ENCODE measurements at regions not wholly inside any gene's neighbourhood (a gene's known extent, or its start where the extent isn't known, plus 50 kb on each side); places are given as distances from the start of the nearest gene placed in this dataset.
"Not testable (repeated sequence)": the region's sequence is repeated elsewhere in the genome, so short reads cannot be mapped to it uniquely, and the experiment has no call there.

DNA sequence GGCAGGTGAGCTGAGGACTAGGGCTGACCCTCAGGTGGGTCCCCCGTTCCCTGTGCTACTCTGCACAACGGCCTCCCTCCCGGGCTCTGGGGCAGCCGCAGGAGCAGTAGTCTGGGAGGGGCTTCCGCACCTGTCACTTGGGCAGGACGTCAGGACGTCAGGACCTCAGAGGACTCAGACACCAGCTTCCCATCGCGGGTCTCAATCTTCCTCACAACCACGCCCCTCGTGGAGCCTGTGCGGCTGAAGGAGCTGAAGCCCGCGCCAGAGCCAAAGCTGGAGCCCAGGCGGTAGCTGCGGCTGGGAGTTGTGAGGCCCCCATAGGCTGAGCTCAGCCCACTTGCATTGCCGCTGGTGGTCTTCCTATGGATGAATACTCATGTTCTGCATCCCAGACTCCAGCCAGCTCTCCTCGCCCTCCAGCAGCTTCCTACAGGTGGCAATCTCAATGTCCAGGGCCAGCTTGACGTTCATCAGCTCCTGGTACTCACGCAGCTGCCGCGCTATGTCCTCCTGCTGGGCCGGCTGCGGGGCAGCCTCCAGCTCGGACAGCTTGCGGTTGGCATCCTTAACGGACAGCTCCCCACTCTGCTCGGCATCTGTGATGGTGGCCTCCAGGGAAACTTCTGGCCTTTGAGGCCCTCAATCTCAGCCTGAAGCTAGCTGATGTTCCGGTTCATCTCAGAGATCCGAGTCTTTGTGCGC is 381.4 kb upstream of the RGMB start:
- intact Hi-C loops (cut with micrococcal nuclease), result no loop called here
- Histone ChIP-seq H3K9ac (ENCODE audit: low read length) (no peak overlapping the region), H4K20me1 (ENCODE audit: control insufficient read depth, insufficient read depth, low read length, poor library complexity, severe bottlenecking) (no peaks in the 10 kb centered on the region), H2AFZ (ENCODE audit: insufficient read depth, low read depth, low read length, poor library complexity, severe bottlenecking) (no peak overlapping the region), H3K27ac (ENCODE audit: low read length in 2 of 2) (no peak overlapping the region), H3K4me1 (ENCODE audit: control insufficient read depth in 2 of 2, insufficient read depth in 2 of 2, low read length in 2 of 2) (no peaks in the 10 kb centered on the region), H3K36me3 (replicated peaks in 1 of 2; ENCODE audit: control extremely low read depth in 1 of 2, control insufficient read depth in 1 of 2, extremely low read depth in 1 of 2, insufficient read depth in 2 of 2, low read length in 1 of 2) (no peaks in the 10 kb centered on the region), H3K27me3 (replicated peaks in 1 of 4; ENCODE audit: control extremely low read depth in 1 of 4, control insufficient read depth in 3 of 4, insufficient read depth in 4 of 4, low read length in 3 of 4) (no peaks in the 10 kb centered on the region), H3K4me2 (replicated peaks; ENCODE audit: low read depth, low read length, poor library complexity, severe bottlenecking) (no peak overlapping the region), H3K4me3 (ENCODE audit: control extremely low read depth in 1 of 5, extremely low read depth in 1 of 5, insufficient read depth in 1 of 5, low read depth in 2 of 5, low read length in 4 of 5) (no peak overlapping the region), H3K79me2 (ENCODE audit: control insufficient read depth, insufficient read depth, low read length) (no peaks in the 10 kb centered on the region), H3K9me3 (ENCODE audit: control extremely low read depth in 1 of 3, control insufficient read depth in 2 of 3, insufficient read depth in 1 of 3, low read length in 2 of 3) (peaks cover 0 to 6% (median 0%) of the 10 kb centered on the region in 3 donors)
- ChIA-PET CTCF (no interaction called here), POLR2A (no interaction called here)
- no peaks in the 10 kb centered on the region for H3K27me3 Mint-ChIP-seq
- no peak overlapping the region for H3K4me3 Mint-ChIP-seq
- ATAC-seq (ENCODE audit: low read depth) (no peak), DNase-seq (no peak)
- WGBS (ENCODE audit: insufficient coverage), result 94% methylated on average over 31 of the region's 31 CpGs
- H3K9me3 Mint-ChIP-seq (ENCODE audit: insufficient read depth), result no peaks in the 10 kb centered on the region
- no peaks in the 10 kb centered on the region for H3K4me1 Mint-ChIP-seq
- TF ChIP-seq, protein P1, sequence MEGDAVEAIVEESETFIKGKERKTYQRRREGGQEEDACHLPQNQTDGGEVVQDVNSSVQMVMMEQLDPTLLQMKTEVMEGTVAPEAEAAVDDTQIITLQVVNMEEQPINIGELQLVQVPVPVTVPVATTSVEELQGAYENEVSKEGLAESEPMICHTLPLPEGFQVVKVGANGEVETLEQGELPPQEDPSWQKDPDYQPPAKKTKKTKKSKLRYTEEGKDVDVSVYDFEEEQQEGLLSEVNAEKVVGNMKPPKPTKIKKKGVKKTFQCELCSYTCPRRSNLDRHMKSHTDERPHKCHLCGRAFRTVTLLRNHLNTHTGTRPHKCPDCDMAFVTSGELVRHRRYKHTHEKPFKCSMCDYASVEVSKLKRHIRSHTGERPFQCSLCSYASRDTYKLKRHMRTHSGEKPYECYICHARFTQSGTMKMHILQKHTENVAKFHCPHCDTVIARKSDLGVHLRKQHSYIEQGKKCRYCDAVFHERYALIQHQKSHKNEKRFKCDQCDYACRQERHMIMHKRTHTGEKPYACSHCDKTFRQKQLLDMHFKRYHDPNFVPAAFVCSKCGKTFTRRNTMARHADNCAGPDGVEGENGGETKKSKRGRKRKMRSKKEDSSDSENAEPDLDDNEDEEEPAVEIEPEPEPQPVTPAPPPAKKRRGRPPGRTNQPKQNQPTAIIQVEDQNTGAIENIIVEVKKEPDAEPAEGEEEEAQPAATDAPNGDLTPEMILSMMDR (IDR thresholded peaks at IDR 0.05), result no peak
- TF ChIP-seq EZH2 (IDR thresholded peaks at IDR 0.05; ENCODE audit: borderline replicate concordance, insufficient read depth, low read depth, low read length, poor library complexity, severe bottlenecking), result no peak
- H3K27ac Mint-ChIP-seq, result no peak overlapping the region

DNA sequence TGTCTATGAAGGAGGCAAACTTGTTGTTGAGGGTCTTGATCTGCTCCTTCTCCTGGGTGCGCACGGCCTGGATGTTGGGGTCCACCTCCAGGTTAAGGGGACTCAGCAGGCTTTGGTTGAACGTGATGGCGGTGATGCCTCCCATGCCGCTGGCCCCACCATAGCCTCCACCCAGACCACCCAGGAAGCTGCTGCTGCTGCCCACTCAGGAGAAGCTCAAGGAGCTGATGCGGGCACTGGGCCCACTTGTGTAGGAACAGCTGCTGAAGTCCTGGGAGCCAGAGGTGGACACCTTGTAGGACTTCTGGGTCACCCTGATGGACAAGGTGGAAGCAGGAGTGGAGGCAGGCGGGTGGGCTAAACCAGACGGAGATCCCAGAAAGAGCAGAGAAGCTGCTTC is 380.3 kb upstream of the RGMB start:
- intact Hi-C loops (cut with micrococcal nuclease); H3K4me1 Mint-ChIP-seq; H3K9me3 ChIP-seq (ENCODE audit: control extremely low read depth in 1 of 3, control insufficient read depth in 2 of 3, insufficient read depth in 1 of 3, low read length in 2 of 3); H3K27ac ChIP-seq (ENCODE audit: low read length in 2 of 2); H3K9ac ChIP-seq (ENCODE audit: low read length); H3K27me3 ChIP-seq (replicated peaks in 1 of 4; ENCODE audit: control extremely low read depth in 1 of 4, control insufficient read depth in 3 of 4, insufficient read depth in 4 of 4, low read length in 3 of 4); H3K4me3 Mint-ChIP-seq; ATAC-seq (ENCODE audit: low read depth); H3K36me3 ChIP-seq (replicated peaks in 1 of 2; ENCODE audit: control extremely low read depth in 1 of 2, control insufficient read depth in 1 of 2, extremely low read depth in 1 of 2, insufficient read depth in 2 of 2, low read length in 1 of 2); H3K4me3 ChIP-seq (ENCODE audit: control extremely low read depth in 1 of 5, extremely low read depth in 1 of 5, insufficient read depth in 1 of 5, low read depth in 2 of 5, low read length in 4 of 5); CTCF ChIA-PET; H3K79me2 ChIP-seq (ENCODE audit: control insufficient read depth, insufficient read depth, low read length); H3K9me3 Mint-ChIP-seq (ENCODE audit: insufficient read depth); H3K4me1 ChIP-seq (ENCODE audit: control insufficient read depth in 2 of 2, insufficient read depth in 2 of 2, low read length in 2 of 2); H3K27ac Mint-ChIP-seq; H3K4me2 ChIP-seq (replicated peaks; ENCODE audit: low read depth, low read length, poor library complexity, severe bottlenecking); H4K20me1 ChIP-seq (ENCODE audit: control insufficient read depth, insufficient read depth, low read length, poor library complexity, severe bottlenecking); DNase-seq; H3K27me3 Mint-ChIP-seq; H2AFZ ChIP-seq (ENCODE audit: insufficient read depth, low read depth, low read length, poor library complexity, severe bottlenecking); POLR2A ChIA-PET: not testable (repeated sequence)
- WGBS (ENCODE audit: insufficient coverage), result 95% methylated on average over 5 of the region's 8 CpGs
